H9 (cell line): ENCODE measurements at regions not wholly inside any gene's neighbourhood (a gene's known extent, or its start where the extent isn't known, plus 50 kb on each side); places are given as distances from the start of the nearest gene placed in this dataset.

Source experiments
- DNase-seq: peaks from one replicate; pipeline ENCODE4 v3.0.0-alpha.2; 2017
- H2AFZ ChIP-seq: one replicate; pipeline ENCODE4 v1.6.1; 2013; ENCODE audit warnings: mild to moderate bottlenecking, low read length, control low read depth, moderate library complexity
- H2AK5ac ChIP-seq: 2 replicates; pipeline ENCODE4 v1.6.1; 2013; ENCODE audit warnings: low read length, control low read depth, mixed read lengths; ENCODE audit not compliant: insufficient read length
- H2BK120ac ChIP-seq: one replicate; pipeline ENCODE4 v1.6.1; 2013; ENCODE audit warnings: low read depth, mild to moderate bottlenecking, low read length, control low read depth, inconsistent platforms; ENCODE audit not compliant: poor library complexity, severe bottlenecking
- H2BK12ac ChIP-seq: 2 replicates; pipeline ENCODE4 v1.6.1; 2013; ENCODE audit warnings: low read length, control low read depth, mixed read lengths, low read depth; ENCODE audit not compliant: insufficient read length
- H2BK15ac ChIP-seq: 2 replicates; pipeline ENCODE4 v1.6.1; 2013; ENCODE audit warnings: low read depth, low read length, control low read depth
- H2BK20ac ChIP-seq: one replicate; pipeline ENCODE4 v1.6.1; 2013; ENCODE audit warnings: low read depth, mild to moderate bottlenecking, low read length, control low read depth, inconsistent platforms; ENCODE audit not compliant: poor library complexity, severe bottlenecking
- H2BK5ac ChIP-seq: 2 replicates; pipeline ENCODE4 v1.6.1; 2013; ENCODE audit warnings: low read length, control low read depth, mixed read lengths; ENCODE audit not compliant: insufficient read length
- H3K14ac ChIP-seq: 2 replicates; pipeline ENCODE4 v1.6.1; 2013; ENCODE audit warnings: low read length, control low read depth; ENCODE audit not compliant: insufficient read depth
- H3K18ac ChIP-seq: 2 replicates; pipeline ENCODE4 v1.6.1; 2013; ENCODE audit warnings: low read depth, mild to moderate bottlenecking, mixed read lengths, low read length, control low read depth; ENCODE audit not compliant: insufficient read length
- H3K23ac ChIP-seq: 2 replicates; pipeline ENCODE4 v1.6.1; 2013; ENCODE audit warnings: low read length, control low read depth, mixed read lengths, low read depth; ENCODE audit not compliant: insufficient read length
- H3K23me2 ChIP-seq: 2 replicates; pipeline ENCODE4 v1.6.1; 2013; ENCODE audit warnings: low read depth, mild to moderate bottlenecking, mixed read lengths, low read length, control low read depth; ENCODE audit not compliant: insufficient read length, poor library complexity, severe bottlenecking
- H3K27ac ChIP-seq: 2 replicates; pipeline ENCODE4 v1.5.1; 2013; ENCODE audit warnings: low read length, control low read depth, mixed read lengths, low read depth; ENCODE audit not compliant: insufficient read length
- H3K27me3 ChIP-seq: 2 replicates; pipeline ENCODE4 v1.6.1; 2013; ENCODE audit warnings: low read length, control low read depth, inconsistent platforms; ENCODE audit not compliant: insufficient read depth
- H3K4ac ChIP-seq: 2 replicates; pipeline ENCODE4 v1.6.1; 2013; ENCODE audit warnings: low read depth, mild to moderate bottlenecking, control low read depth, inconsistent platforms, low read length, moderate library complexity
- H3K4me1 ChIP-seq: 2 replicates; pipeline ENCODE4 v1.6.1; 2013; ENCODE audit warnings: low read length, control low read depth, inconsistent platforms; ENCODE audit not compliant: insufficient read depth
- H3K4me2 ChIP-seq: 2 replicates; pipeline ENCODE4 v1.6.1; 2013; ENCODE audit warnings: low read length, control low read depth, mixed read lengths; ENCODE audit not compliant: insufficient read length, insufficient read depth
- H3K56ac ChIP-seq: 2 replicates; pipeline ENCODE4 v1.6.1; 2013; ENCODE audit warnings: low read depth, mild to moderate bottlenecking, mixed read lengths, low read length, control low read depth; ENCODE audit not compliant: insufficient read length
- H3K79me1 ChIP-seq: 2 replicates; pipeline ENCODE4 v1.6.1; 2013; ENCODE audit warnings: low read depth, mild to moderate bottlenecking, moderate library complexity, low read length, control low read depth, inconsistent platforms; ENCODE audit not compliant: insufficient read depth, poor library complexity, severe bottlenecking
- H3K79me2 ChIP-seq: 2 replicates; pipeline ENCODE4 v1.6.1; 2013; ENCODE audit warnings: low read length, control low read depth, inconsistent platforms; ENCODE audit not compliant: insufficient read depth
- H3K9ac ChIP-seq: 2 replicates; pipeline ENCODE4 v1.6.1; 2013; ENCODE audit warnings: low read length, control low read depth, mixed read lengths; ENCODE audit not compliant: insufficient read length; ENCODE audit errors: extremely low read depth
- H3K9me3 ChIP-seq: one replicate; pipeline ENCODE4 v1.6.1; 2013; ENCODE audit warnings: low read depth, low read length, inconsistent platforms; ENCODE audit not compliant: control insufficient read depth
- H3T11ph ChIP-seq: one replicate; pipeline ENCODE4 v1.6.1; 2013; ENCODE audit warnings: mild to moderate bottlenecking, low read length, control low read depth, inconsistent platforms
- H4K20me1 ChIP-seq: one replicate; pipeline ENCODE4 v1.6.1; 2013; ENCODE audit not compliant: control insufficient read depth, insufficient read length, insufficient read depth
- H4K5ac ChIP-seq: 2 replicates; pipeline ENCODE4 v1.6.1; 2013; ENCODE audit warnings: low read depth, mild to moderate bottlenecking, mixed read lengths, low read length, control low read depth; ENCODE audit not compliant: insufficient read length
- H4K8ac ChIP-seq: replicated peaks from 2 replicates; pipeline ENCODE4 v1.6.1; 2013; ENCODE audit warnings: low read length, control low read depth, mixed read lengths, low read depth; ENCODE audit not compliant: insufficient read length
- H4K91ac ChIP-seq: 2 replicates; pipeline ENCODE4 v1.6.1; 2013; ENCODE audit warnings: low read depth, mild to moderate bottlenecking, moderate library complexity, mixed read lengths, low read length, control low read depth; ENCODE audit not compliant: insufficient read length
- H3K27ac Mint-ChIP-seq, 3 experiments: 2 replicates in 2 of 3; 3 replicates in 1 of 3; pipeline ENCODE4 v1.8.0; 2020 to 2021; ENCODE audit warnings: mixed read lengths in 3 of 3, mild to moderate bottlenecking in 1 of 3, moderate library complexity in 1 of 3
- H3K27me3 Mint-ChIP-seq: 2 replicates; pipeline ENCODE4 v1.8.0; 2021; ENCODE audit warnings: low read depth, mild to moderate bottlenecking, moderate library complexity, mixed read lengths
- H3K36me3 Mint-ChIP-seq, 3 experiments: 2 replicates in 2 of 3; 3 replicates in 1 of 3; pipeline ENCODE4 v1.8.0; 2020 to 2021; ENCODE audit warnings: low read depth in 3 of 3, mixed read lengths in 3 of 3; ENCODE audit not compliant: insufficient read depth in 1 of 3
- H3K4me1 Mint-ChIP-seq, 2 experiments: 2 replicates each; pipeline ENCODE4 v1.8.0; 2020; ENCODE audit warnings: mixed read lengths in 2 of 2
- H3K4me3 Mint-ChIP-seq, 2 experiments: 2 replicates in 1 of 2; 3 replicates in 1 of 2; pipeline ENCODE4 v1.8.0; 2020 to 2021; ENCODE audit warnings: mild to moderate bottlenecking in 2 of 2, mixed read lengths in 2 of 2, moderate library complexity in 1 of 2
- H3K9me3 Mint-ChIP-seq, 2 experiments: 2 replicates in 1 of 2; 3 replicates in 1 of 2; pipeline ENCODE4 v1.8.0; 2020; ENCODE audit warnings: mild to moderate bottlenecking in 2 of 2, mixed read lengths in 2 of 2, moderate library complexity in 1 of 2
- WGBS: extraction: QIAGEN DNeasy Blood & Tissue Kit; methylation state at CpG from one replicate; pipeline ENCODE4 v1.1.7; 2013; ENCODE audit warnings: missing lambda C conversion rate, low lambda C conversion rate, mixed read lengths; ENCODE audit not compliant: insufficient read length; ENCODE audit errors: extremely low coverage; 5-methylcytosine and 5-hydroxymethylcytosine counted together
- TF ChIP-seq, protein P1 (sequence below): fragments of 200-600 bp; sonication (generic); conservative IDR thresholded peaks from 3 replicates; pipeline ENCODE4 v1.8.0; 2021; ENCODE audit warnings: antibody characterized with exemption, mild to moderate bottlenecking

- no peaks in the 10 kb centered on the region; a peak in 1 of 5 replicates for H3K9me3 Mint-ChIP-seq
- no peak overlapping the region for H3K23ac ChIP-seq
- H3K27ac ChIP-seq = no peak overlapping the region
- no peak overlapping the region for H2AFZ ChIP-seq
- no peaks in the 10 kb centered on the region for H3K27me3 ChIP-seq
- TF ChIP-seq, protein P1, sequence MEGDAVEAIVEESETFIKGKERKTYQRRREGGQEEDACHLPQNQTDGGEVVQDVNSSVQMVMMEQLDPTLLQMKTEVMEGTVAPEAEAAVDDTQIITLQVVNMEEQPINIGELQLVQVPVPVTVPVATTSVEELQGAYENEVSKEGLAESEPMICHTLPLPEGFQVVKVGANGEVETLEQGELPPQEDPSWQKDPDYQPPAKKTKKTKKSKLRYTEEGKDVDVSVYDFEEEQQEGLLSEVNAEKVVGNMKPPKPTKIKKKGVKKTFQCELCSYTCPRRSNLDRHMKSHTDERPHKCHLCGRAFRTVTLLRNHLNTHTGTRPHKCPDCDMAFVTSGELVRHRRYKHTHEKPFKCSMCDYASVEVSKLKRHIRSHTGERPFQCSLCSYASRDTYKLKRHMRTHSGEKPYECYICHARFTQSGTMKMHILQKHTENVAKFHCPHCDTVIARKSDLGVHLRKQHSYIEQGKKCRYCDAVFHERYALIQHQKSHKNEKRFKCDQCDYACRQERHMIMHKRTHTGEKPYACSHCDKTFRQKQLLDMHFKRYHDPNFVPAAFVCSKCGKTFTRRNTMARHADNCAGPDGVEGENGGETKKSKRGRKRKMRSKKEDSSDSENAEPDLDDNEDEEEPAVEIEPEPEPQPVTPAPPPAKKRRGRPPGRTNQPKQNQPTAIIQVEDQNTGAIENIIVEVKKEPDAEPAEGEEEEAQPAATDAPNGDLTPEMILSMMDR = no peak
- H2BK12ac ChIP-seq = no peak overlapping the region
- H3K14ac ChIP-seq = no peak overlapping the region
- no CpG with 5 or more reads among the region's 2 CpGs for WGBS
- peaks cover 12 to 22% of the 10 kb centered on the region in 2 experiments for H3K4me1 Mint-ChIP-seq
- DNase-seq = no peak
- H3K4ac ChIP-seq = no peak overlapping the region
- no peak overlapping the region for H3K18ac ChIP-seq
- H3K4me2 ChIP-seq = no peak overlapping the region
- no peak overlapping the region for H4K8ac ChIP-seq
- no peak overlapping the region for H4K91ac ChIP-seq
- 0 out of 2 replicates have a peak, but pooled peaks cover 3% of the 10 kb centered on the region for H3K4me1 ChIP-seq
- H3T11ph ChIP-seq = no peak overlapping the region
- no peaks in the 10 kb centered on the region for H3K9me3 ChIP-seq
- H3K9ac ChIP-seq = no peak overlapping the region
- no peak overlapping the region for H2BK15ac ChIP-seq
- H3K4me3 Mint-ChIP-seq = no peak overlapping the region
- no peak overlapping the region for H3K56ac ChIP-seq
- H3K27me3 Mint-ChIP-seq = no peaks in the 10 kb centered on the region
- no peaks in the 10 kb centered on the region for H3K23me2 ChIP-seq
- no peaks in the 10 kb centered on the region for H3K79me2 ChIP-seq
- no peak overlapping the region for H2BK20ac ChIP-seq
- no peak overlapping the region for H3K27ac Mint-ChIP-seq
- H3K36me3 Mint-ChIP-seq = peaks cover 0 to 4% (median 0%) of the 10 kb centered on the region in 3 experiments; a peak in 2 of 7 replicates
- no peak overlapping the region for H2AK5ac ChIP-seq
- no peak overlapping the region for H4K5ac ChIP-seq
- no peaks in the 10 kb centered on the region for H4K20me1 ChIP-seq
- no peak overlapping the region for H2BK120ac ChIP-seq
- no peak overlapping the region for H2BK5ac ChIP-seq
- H3K79me1 ChIP-seq = no peaks in the 10 kb centered on the region
Observed at GRCh38 chr13:82800391-82800790, 1081.9 kb downstream of the SLITRK1 start.
